Nephron progenitor cell (in vitro differentiated cells): ENCODE measurements at regions not wholly inside any gene's neighbourhood (a gene's known extent, or its start where the extent isn't known, plus 50 kb on each side); places are given as distances from the start of the nearest gene placed in this dataset.

Experiments used
- DNase-seq: peaks from one replicate; pipeline ENCODE4 v3.0.0; 2021
- H3K27ac Mint-ChIP-seq: 2 replicates; pipeline ENCODE4 v1.8.0; 2021; ENCODE audit warnings: mild to moderate bottlenecking, moderate library complexity, mixed read lengths
- H3K27me3 Mint-ChIP-seq: 2 replicates; pipeline ENCODE4 v1.8.0; 2021; ENCODE audit warnings: mild to moderate bottlenecking, low read depth, mixed read lengths; ENCODE audit not compliant: poor library complexity
- H3K36me3 Mint-ChIP-seq: 2 replicates; pipeline ENCODE4 v1.8.0; 2021; ENCODE audit warnings: low read depth, mixed read lengths
- H3K4me1 Mint-ChIP-seq: 2 replicates; pipeline ENCODE4 v1.8.0; 2021; ENCODE audit warnings: mixed read lengths
- H3K4me3 Mint-ChIP-seq: 2 replicates; pipeline ENCODE4 v1.8.0; 2021; ENCODE audit warnings: mild to moderate bottlenecking, moderate library complexity, mixed read lengths
- H3K9me3 Mint-ChIP-seq: 2 replicates; pipeline ENCODE4 v1.8.0; 2021; ENCODE audit warnings: mild to moderate bottlenecking, moderate library complexity, mixed read lengths
- TF ChIP-seq, protein P1 (sequence below): fragments of 200-600 bp; sonication (generic); IDR thresholded peaks from 2 replicates; pipeline ENCODE4 v1.5.0; 2021; ENCODE audit warnings: antibody characterized with exemption

DNA sequence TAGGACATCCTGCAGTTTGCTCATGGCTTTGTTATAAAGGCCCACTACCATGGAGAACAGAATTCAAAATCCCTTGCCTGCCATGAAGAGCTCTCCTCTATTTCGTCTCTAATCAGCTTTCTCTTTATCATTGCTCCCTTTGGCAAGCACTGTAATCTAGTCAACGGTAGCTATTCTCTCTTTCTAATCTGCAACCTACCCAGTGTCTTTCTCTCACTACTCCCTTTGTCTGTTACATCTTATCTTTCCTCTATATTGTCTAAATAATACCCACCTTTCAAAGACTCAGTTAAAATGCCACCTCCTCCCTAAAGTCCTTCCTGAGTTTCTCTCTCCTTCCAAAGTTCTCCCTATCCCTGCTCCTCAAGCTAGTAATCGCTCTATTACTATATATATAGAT, 108.1 kb downstream of the FZD1 start:
- Mint-ChIP-seq H3K4me3 (no peak overlapping the region), H3K9me3 (no peaks in the 10 kb centered on the region), H3K4me1 (no peaks in the 10 kb centered on the region), H3K27ac (no peak overlapping the region), H3K36me3 (no peaks in the 10 kb centered on the region), H3K27me3 (peaks cover 2% of the 10 kb centered on the region)
- no peak for DNase-seq
- TF ChIP-seq, protein P1, sequence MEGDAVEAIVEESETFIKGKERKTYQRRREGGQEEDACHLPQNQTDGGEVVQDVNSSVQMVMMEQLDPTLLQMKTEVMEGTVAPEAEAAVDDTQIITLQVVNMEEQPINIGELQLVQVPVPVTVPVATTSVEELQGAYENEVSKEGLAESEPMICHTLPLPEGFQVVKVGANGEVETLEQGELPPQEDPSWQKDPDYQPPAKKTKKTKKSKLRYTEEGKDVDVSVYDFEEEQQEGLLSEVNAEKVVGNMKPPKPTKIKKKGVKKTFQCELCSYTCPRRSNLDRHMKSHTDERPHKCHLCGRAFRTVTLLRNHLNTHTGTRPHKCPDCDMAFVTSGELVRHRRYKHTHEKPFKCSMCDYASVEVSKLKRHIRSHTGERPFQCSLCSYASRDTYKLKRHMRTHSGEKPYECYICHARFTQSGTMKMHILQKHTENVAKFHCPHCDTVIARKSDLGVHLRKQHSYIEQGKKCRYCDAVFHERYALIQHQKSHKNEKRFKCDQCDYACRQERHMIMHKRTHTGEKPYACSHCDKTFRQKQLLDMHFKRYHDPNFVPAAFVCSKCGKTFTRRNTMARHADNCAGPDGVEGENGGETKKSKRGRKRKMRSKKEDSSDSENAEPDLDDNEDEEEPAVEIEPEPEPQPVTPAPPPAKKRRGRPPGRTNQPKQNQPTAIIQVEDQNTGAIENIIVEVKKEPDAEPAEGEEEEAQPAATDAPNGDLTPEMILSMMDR, result no peak

DNA sequence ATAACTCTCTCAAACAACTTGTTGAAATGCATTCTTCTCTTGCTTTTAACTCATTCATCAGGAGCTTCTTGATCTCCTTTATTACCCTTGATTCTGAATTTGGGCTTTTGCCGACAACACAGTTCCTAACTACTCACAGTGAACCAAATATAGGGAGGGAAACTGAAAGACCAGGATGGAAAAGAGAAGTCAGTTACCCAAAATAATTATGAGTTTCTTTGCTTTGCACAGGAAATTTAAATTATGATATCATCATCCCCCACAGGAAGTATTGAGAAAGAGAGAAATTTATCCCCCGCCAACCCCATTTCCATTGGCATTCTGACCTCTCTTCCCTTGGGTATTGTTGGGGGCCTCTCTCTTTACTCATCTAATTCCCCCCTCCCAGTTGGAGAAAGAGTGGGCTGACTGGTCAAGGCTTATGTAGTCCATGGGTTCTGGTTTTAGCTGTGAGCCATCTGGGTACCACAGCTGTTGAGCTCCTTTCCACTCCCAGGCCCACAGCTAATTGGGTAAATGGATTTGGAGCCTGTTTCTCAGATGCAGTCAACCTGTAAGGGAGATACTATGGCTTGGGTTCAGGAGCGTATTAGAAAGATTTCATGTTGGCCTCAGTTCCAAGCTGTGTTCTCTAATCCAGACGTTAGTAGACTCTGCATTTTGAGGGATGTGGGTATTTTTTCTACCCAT, 109.0 kb downstream of the FZD1 start:
- TF ChIP-seq, protein P1, result no peak
- no peaks in the 10 kb centered on the region for H3K36me3 Mint-ChIP-seq
- no peaks in the 10 kb centered on the region for H3K27me3 Mint-ChIP-seq
- no peak overlapping the region for H3K27ac Mint-ChIP-seq
- no peaks in the 10 kb centered on the region for H3K4me1 Mint-ChIP-seq
- no peak overlapping the region for H3K4me3 Mint-ChIP-seq
- DNase-seq, result no peak
- H3K9me3 Mint-ChIP-seq, result no peaks in the 10 kb centered on the region

DNA sequence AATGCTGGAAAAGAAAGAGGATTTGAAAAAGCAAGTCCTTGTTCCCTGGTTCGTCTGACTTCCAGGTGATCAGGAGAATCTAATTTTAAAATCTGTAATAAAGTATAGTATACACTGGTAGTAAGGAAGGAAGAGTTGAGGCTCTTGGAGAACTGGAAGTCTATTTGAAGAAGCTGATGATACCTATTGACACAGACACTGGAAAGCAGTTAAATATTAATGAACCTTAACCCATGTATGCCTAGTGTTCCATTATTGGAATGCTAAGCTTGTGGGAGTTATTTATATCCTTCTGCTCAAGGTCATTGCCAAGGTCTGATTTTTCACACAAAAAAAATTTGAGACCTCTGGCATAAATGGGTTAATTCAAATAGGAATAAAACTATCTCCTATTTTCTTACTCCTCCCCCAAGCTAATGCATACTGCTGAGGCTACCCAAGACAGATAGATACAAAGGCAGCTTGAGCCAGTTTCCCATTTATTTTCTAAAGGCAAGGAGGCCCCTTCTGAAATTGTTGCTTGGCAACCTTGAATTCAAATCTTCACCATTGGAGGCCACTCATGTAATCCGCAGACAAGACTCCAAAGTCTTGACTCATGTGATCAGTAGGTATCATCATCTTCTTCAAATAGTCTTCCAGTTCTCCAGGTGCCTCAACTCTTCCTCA, 110.2 kb downstream of the FZD1 start:
- no peak overlapping the region for H3K27ac Mint-ChIP-seq
- no peak for DNase-seq
- peaks cover 4% of the 10 kb centered on the region for H3K27me3 Mint-ChIP-seq
- TF ChIP-seq, protein P1, result no peak
- no peaks in the 10 kb centered on the region for H3K36me3 Mint-ChIP-seq
- H3K4me1 Mint-ChIP-seq, result no peaks in the 10 kb centered on the region
- no peak overlapping the region for H3K4me3 Mint-ChIP-seq
- no peaks in the 10 kb centered on the region for H3K9me3 Mint-ChIP-seq

DNA sequence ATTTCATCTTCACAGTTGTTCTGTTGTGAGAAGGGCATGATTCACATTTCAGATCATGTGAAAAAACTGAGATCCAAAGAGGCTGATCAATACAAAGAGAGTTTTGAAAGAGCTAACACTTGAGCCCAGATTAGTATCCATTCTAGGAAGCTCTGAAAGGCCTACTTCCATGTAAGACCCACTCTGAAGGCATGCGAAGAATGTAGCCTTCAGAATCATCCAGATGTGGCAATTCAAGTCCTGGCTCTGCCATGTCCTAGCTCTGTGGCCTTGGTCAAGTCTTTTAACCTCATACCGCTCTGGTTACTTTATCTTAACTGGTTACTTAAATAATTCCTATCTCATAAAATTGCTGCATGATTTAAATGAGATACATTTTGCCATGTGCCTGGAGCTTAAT, 111.1 kb downstream of the FZD1 start:
- Mint-ChIP-seq H3K4me3 (no peak overlapping the region), H3K27me3 (peaks cover 5% of the 10 kb centered on the region), H3K4me1 (no peaks in the 10 kb centered on the region), H3K36me3 (no peaks in the 10 kb centered on the region), H3K27ac (no peak overlapping the region), H3K9me3 (no peaks in the 10 kb centered on the region)
- TF ChIP-seq, protein P1, result no peak
- DNase-seq, result no peak

DNA sequence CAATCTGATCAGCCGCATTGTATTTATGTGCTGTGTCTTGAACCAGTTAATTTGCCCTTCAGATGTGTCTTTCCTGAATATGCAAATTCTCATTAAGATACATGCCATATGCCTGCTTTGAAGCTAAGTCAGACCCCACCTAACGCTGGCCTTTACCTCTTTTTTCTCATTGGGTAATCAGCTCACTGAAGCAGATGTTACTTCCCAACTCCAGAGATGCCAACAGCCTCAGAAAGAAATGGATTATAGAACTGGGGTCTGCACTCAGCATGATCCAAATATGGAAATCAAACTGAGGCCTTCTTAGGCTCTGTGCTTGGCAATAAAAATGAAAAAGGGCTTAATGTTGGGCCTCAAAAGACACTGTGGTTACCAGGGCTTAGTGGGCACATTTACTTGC, 113.9 kb downstream of the FZD1 start:
- no peaks in the 10 kb centered on the region for H3K9me3 Mint-ChIP-seq
- no peak for DNase-seq
- H3K4me1 Mint-ChIP-seq, result no peaks in the 10 kb centered on the region
- H3K27me3 Mint-ChIP-seq, result peaks cover 5% of the 10 kb centered on the region
- H3K36me3 Mint-ChIP-seq, result no peaks in the 10 kb centered on the region
- TF ChIP-seq, protein P1, result no peak
- no peak overlapping the region for H3K27ac Mint-ChIP-seq
- no peak overlapping the region for H3K4me3 Mint-ChIP-seq

DNA sequence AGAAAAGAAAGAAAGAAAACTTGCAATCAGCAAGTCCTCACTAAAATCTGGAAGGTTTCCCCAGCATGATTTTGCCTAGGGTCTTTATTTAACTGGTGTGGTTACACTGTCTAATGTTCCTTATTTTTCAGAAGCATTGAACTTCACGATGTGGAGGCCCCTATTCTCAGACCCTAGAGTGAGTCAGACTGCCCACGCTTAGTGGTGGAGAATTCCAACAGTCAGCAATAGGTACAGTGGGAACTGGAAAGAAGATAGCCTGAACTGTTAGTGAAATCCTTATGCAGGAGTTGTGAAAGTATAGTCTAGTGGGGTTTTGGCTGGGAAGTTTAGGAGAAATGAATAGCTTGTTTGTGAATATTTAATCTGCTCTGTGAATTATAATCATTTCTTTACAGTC, 115.0 kb downstream of the FZD1 start:
- H3K27me3 Mint-ChIP-seq, result peaks cover 5% of the 10 kb centered on the region
- H3K4me1 Mint-ChIP-seq, result no peaks in the 10 kb centered on the region
- DNase-seq, result no peak
- H3K9me3 Mint-ChIP-seq, result no peaks in the 10 kb centered on the region
- TF ChIP-seq, protein P1, result no peak
- peak overlapping the region; percentile 40 for H3K27ac Mint-ChIP-seq
- H3K36me3 Mint-ChIP-seq, result no peaks in the 10 kb centered on the region
- H3K4me3 Mint-ChIP-seq, result no peak overlapping the region
